Activated naive CD4-positive, alpha-beta T cell treated with anti-CD3 and anti-CD28 coated beads, Interleukin-2, amount 10 ng/mL, durations not matched to agents 7 days and 5 days (primary cell): ENCODE measurements at regions not wholly inside any gene's neighbourhood (a gene's known extent, or its start where the extent isn't known, plus 50 kb on each side); places are given as distances from the start of the nearest gene placed in this dataset.
"Not testable (repeated sequence)": the region's sequence is repeated elsewhere in the genome, so short reads cannot be mapped to it uniquely, and the experiment has no call there.

Source experiments
- CTCF ChIA-PET: fragments of 350-600 bp; sonication (Branson Sonifier 250); formaldehyde crosslinking; loops from one replicate; lab custom pipeline; 2021; ENCODE audit warnings: antibody characterized with exemption; lab: Charles Lee
- DNase-seq: peaks from one replicate; pipeline ENCODE4 v3.0.0-alpha.2; 2020
- H3K27ac Mint-ChIP-seq: one replicate; pipeline ENCODE4 v1.8.0; 2021; ENCODE audit warnings: mild to moderate bottlenecking, moderate library complexity, mixed read lengths
- H3K27me3 Mint-ChIP-seq: one replicate; pipeline ENCODE4 v1.8.0; 2021; ENCODE audit warnings: mild to moderate bottlenecking, mixed read lengths
- H3K36me3 Mint-ChIP-seq: one replicate; pipeline ENCODE4 v1.8.0; 2021; ENCODE audit warnings: mixed read lengths
- H3K4me1 Mint-ChIP-seq: one replicate; pipeline ENCODE4 v1.8.0; 2021; ENCODE audit warnings: mixed read lengths
- H3K4me3 Mint-ChIP-seq: one replicate; pipeline ENCODE4 v1.8.0; 2021; ENCODE audit warnings: mild to moderate bottlenecking, moderate library complexity, mixed read lengths
- H3K9me3 Mint-ChIP-seq: one replicate; pipeline ENCODE4 v1.8.0; 2021; ENCODE audit warnings: mixed read lengths

GRCh38 chr13:85194482-85194881 lies 604.7 kb downstream of the SLITRK6 start:
- H3K27ac Mint-ChIP-seq: no peak overlapping the region
- no peak overlapping the region for H3K4me3 Mint-ChIP-seq
- no peak for DNase-seq
- H3K9me3 Mint-ChIP-seq: peaks cover 1% of the 10 kb centered on the region
- CTCF ChIA-PET: no interaction called here
- no peaks in the 10 kb centered on the region for H3K27me3 Mint-ChIP-seq
- H3K4me1 Mint-ChIP-seq: no peaks in the 10 kb centered on the region
- no peaks in the 10 kb centered on the region for H3K36me3 Mint-ChIP-seq

GRCh38 chr13:85191996-85192718 lies 607.1 kb downstream of the SLITRK6 start:
- H3K27ac Mint-ChIP-seq: no peak overlapping the region
- CTCF ChIA-PET: no interaction called here
- no peaks in the 10 kb centered on the region for H3K36me3 Mint-ChIP-seq
- no peaks in the 10 kb centered on the region for H3K4me1 Mint-ChIP-seq
- no peak for DNase-seq
- no peak overlapping the region for H3K4me3 Mint-ChIP-seq
- H3K27me3 Mint-ChIP-seq: no peaks in the 10 kb centered on the region
- peaks cover 1% of the 10 kb centered on the region for H3K9me3 Mint-ChIP-seq

- no peaks in the 10 kb centered on the region for H3K4me1 Mint-ChIP-seq
- H3K9me3 Mint-ChIP-seq: peaks cover 8% of the 10 kb centered on the region
- DNase-seq: no peak
- no peak overlapping the region for H3K27ac Mint-ChIP-seq
- H3K4me3 Mint-ChIP-seq: no peak overlapping the region
- CTCF ChIA-PET: no interaction called here
- no peaks in the 10 kb centered on the region for H3K27me3 Mint-ChIP-seq
- no peaks in the 10 kb centered on the region for H3K36me3 Mint-ChIP-seq
These were observed 612.7 kb downstream of the SLITRK6 start for GRCh38 chr13:85186356-85187045.

GRCh38 chr13:85174291-85174690 lies 624.9 kb downstream of the SLITRK6 start:
- Mint-ChIP-seq H3K27ac (no peak overlapping the region), H3K4me1 (no peaks in the 10 kb centered on the region), H3K4me3 (no peak overlapping the region), H3K9me3 (peaks cover 14% of the 10 kb centered on the region), H3K36me3 (no peaks in the 10 kb centered on the region), H3K27me3 (no peaks in the 10 kb centered on the region)
- CTCF ChIA-PET: no interaction called here
- DNase-seq: no peak

GRCh38 chr13:85170372-85170771 lies 628.8 kb downstream of the SLITRK6 start:
- H3K36me3 Mint-ChIP-seq: no peaks in the 10 kb centered on the region
- no peaks in the 10 kb centered on the region for H3K4me1 Mint-ChIP-seq
- H3K4me3 Mint-ChIP-seq: no peak overlapping the region
- CTCF ChIA-PET: no interaction called here
- H3K27me3 Mint-ChIP-seq: no peaks in the 10 kb centered on the region
- no peak overlapping the region for H3K27ac Mint-ChIP-seq
- no peak for DNase-seq
- peaks cover 7% of the 10 kb centered on the region for H3K9me3 Mint-ChIP-seq

- no peak for DNase-seq
- CTCF ChIA-PET: no interaction called here
- peaks cover 7% of the 10 kb centered on the region for H3K9me3 Mint-ChIP-seq
- no peak overlapping the region for H3K4me3 Mint-ChIP-seq
- H3K4me1 Mint-ChIP-seq: no peaks in the 10 kb centered on the region
- H3K36me3 Mint-ChIP-seq: no peaks in the 10 kb centered on the region
- no peak overlapping the region for H3K27ac Mint-ChIP-seq
- no peaks in the 10 kb centered on the region for H3K27me3 Mint-ChIP-seq
These were observed 632.3 kb downstream of the SLITRK6 start for GRCh38 chr13:85166891-85167290.

GRCh38 chr13:85163063-85163462 lies 636.2 kb downstream of the SLITRK6 start:
- Mint-ChIP-seq H3K9me3 (peaks cover 5% of the 10 kb centered on the region), H3K36me3 (no peaks in the 10 kb centered on the region), H3K27ac (no peak overlapping the region), H3K27me3 (no peaks in the 10 kb centered on the region), H3K4me1 (no peaks in the 10 kb centered on the region), H3K4me3 (no peak overlapping the region)
- DNase-seq: no peak
- CTCF ChIA-PET: no interaction called here

GRCh38 chr13:85148009-85148408 lies 651.2 kb downstream of the SLITRK6 start:
- Mint-ChIP-seq H3K9me3 (peaks cover 4% of the 10 kb centered on the region), H3K27me3 (no peaks in the 10 kb centered on the region), H3K27ac (no peak overlapping the region), H3K4me1 (no peaks in the 10 kb centered on the region), H3K4me3 (no peak overlapping the region), H3K36me3 (no peaks in the 10 kb centered on the region)
- CTCF ChIA-PET: no interaction called here
- no peak for DNase-seq

GRCh38 chr13:85142351-85142927 lies 656.8 kb downstream of the SLITRK6 start:
- CTCF ChIA-PET: no interaction called here
- H3K4me3 Mint-ChIP-seq: no peak overlapping the region

GRCh38 chr13:85141401-85141800 lies 657.8 kb downstream of the SLITRK6 start:
- Mint-ChIP-seq H3K4me1 (no peaks in the 10 kb centered on the region), H3K4me3 (no peak overlapping the region), H3K27ac (no peak overlapping the region), H3K9me3 (peaks cover 6% of the 10 kb centered on the region), H3K36me3 (no peaks in the 10 kb centered on the region), H3K27me3 (no peaks in the 10 kb centered on the region)
- no peak for DNase-seq
- CTCF ChIA-PET: no interaction called here

More at GRCh38 chr13:85142351-85142927, 656.8 kb downstream of the SLITRK6 start:
- H3K9me3 Mint-ChIP-seq: peaks cover 6% of the 10 kb centered on the region
- no peaks in the 10 kb centered on the region for H3K4me1 Mint-ChIP-seq
- H3K27me3 Mint-ChIP-seq: no peaks in the 10 kb centered on the region
- H3K27ac Mint-ChIP-seq: no peak overlapping the region
- DNase-seq: no peak
- H3K36me3 Mint-ChIP-seq: no peaks in the 10 kb centered on the region

- Mint-ChIP-seq H3K9me3 (peaks cover 6% of the 10 kb centered on the region), H3K27ac (no peak overlapping the region)
These were observed 659.0 kb downstream of the SLITRK6 start for GRCh38 chr13:85140192-85140591.

GRCh38 chr13:85137516-85137915 lies 661.7 kb downstream of the SLITRK6 start:
- Mint-ChIP-seq H3K27me3 (no peaks in the 10 kb centered on the region), H3K4me1 (no peaks in the 10 kb centered on the region), H3K4me3 (no peak overlapping the region), H3K36me3 (no peaks in the 10 kb centered on the region), H3K9me3 (peaks cover 9% of the 10 kb centered on the region), H3K27ac (no peak overlapping the region)
- CTCF ChIA-PET: interaction anchor here (0.9 kb wide), 1 partner anchor 38 kb away, joined by 3 read pairs; no protein-coding TSS in a partner anchor
- DNase-seq: no peak

More at GRCh38 chr13:85140192-85140591, 659.0 kb downstream of the SLITRK6 start:
- Mint-ChIP-seq H3K36me3 (no peaks in the 10 kb centered on the region), H3K27me3 (no peaks in the 10 kb centered on the region), H3K4me1 (no peaks in the 10 kb centered on the region), H3K4me3 (no peak overlapping the region)
- CTCF ChIA-PET: no interaction called here
- DNase-seq: no peak

GRCh38 chr13:85132986-85133385 lies 666.2 kb downstream of the SLITRK6 start:
- no peak for DNase-seq
- CTCF ChIA-PET: no interaction called here
- peaks cover 7% of the 10 kb centered on the region for H3K9me3 Mint-ChIP-seq
- no peak overlapping the region for H3K27ac Mint-ChIP-seq
- no peaks in the 10 kb centered on the region for H3K27me3 Mint-ChIP-seq
- H3K4me3 Mint-ChIP-seq: no peak overlapping the region
- no peaks in the 10 kb centered on the region for H3K4me1 Mint-ChIP-seq
- H3K36me3 Mint-ChIP-seq: no peaks in the 10 kb centered on the region

GRCh38 chr13:85123501-85123900 lies 675.7 kb downstream of the SLITRK6 start:
- H3K9me3 Mint-ChIP-seq, DNase-seq, H3K27ac Mint-ChIP-seq, H3K27me3 Mint-ChIP-seq, H3K36me3 Mint-ChIP-seq, CTCF ChIA-PET, H3K4me3 Mint-ChIP-seq, H3K4me1 Mint-ChIP-seq: not testable (repeated sequence)

- no peak for DNase-seq
- no peak overlapping the region for H3K4me3 Mint-ChIP-seq
- CTCF ChIA-PET: no interaction called here
- H3K27me3 Mint-ChIP-seq: no peaks in the 10 kb centered on the region
- no peaks in the 10 kb centered on the region for H3K4me1 Mint-ChIP-seq
- peaks cover 3% of the 10 kb centered on the region for H3K9me3 Mint-ChIP-seq
- H3K36me3 Mint-ChIP-seq: no peaks in the 10 kb centered on the region
- H3K27ac Mint-ChIP-seq: no peak overlapping the region
These were observed 690.9 kb downstream of the SLITRK6 start for GRCh38 chr13:85108356-85108755.
